RWPE2 (cell line): ENCODE measurements at regions not wholly inside any gene's neighbourhood (a gene's known extent, or its start where the extent isn't known, plus 50 kb on each side); places are given as distances from the start of the nearest gene placed in this dataset.

Source experiments
- ATAC-seq: fragments of 200-7000 bp; cut with Tn5 transposase; 3 replicates; pipeline ENCODE4 v1.9.1; 2021; ENCODE audit warnings: low read depth
- DNase-seq: peaks from one replicate; pipeline ENCODE4 v3.0.0-alpha.2; 2020; ENCODE audit warnings: low spot score
- H3K27ac ChIP-seq: fragments of 450-650 bp; 2 replicates; pipeline ENCODE4 v1.5.1; 2017; ENCODE audit warnings: mild to moderate bottlenecking; ENCODE audit not compliant: poor library complexity, severe bottlenecking
- H3K27me3 ChIP-seq: fragments of 250-450 bp; sonication (Bioruptor Pico); 2 replicates; pipeline ENCODE4 v1.5.1; 2021; ENCODE audit warnings: mild to moderate bottlenecking, moderate library complexity; ENCODE audit not compliant: insufficient read depth, poor library complexity, severe bottlenecking
- H3K36me3 ChIP-seq: fragments of 250-450 bp; sonication (Bioruptor Pico); 2 replicates; pipeline ENCODE4 v1.5.1; 2020; ENCODE audit warnings: low read depth, mild to moderate bottlenecking, moderate library complexity
- H3K4me1 ChIP-seq: fragments of 250-450 bp; sonication (Bioruptor Pico); 2 replicates; pipeline ENCODE4 v1.5.1; 2021; ENCODE audit warnings: mild to moderate bottlenecking, moderate library complexity; ENCODE audit not compliant: insufficient read depth, poor library complexity, severe bottlenecking
- H3K4me3 ChIP-seq: fragments of 250-450 bp; sonication (Bioruptor Pico); 2 replicates; pipeline ENCODE4 v1.5.1; 2021; ENCODE audit warnings: mild to moderate bottlenecking, moderate library complexity; ENCODE audit not compliant: severe bottlenecking
- H3K9me3 ChIP-seq: fragments of 250-450 bp; sonication (Bioruptor Pico); 2 replicates; pipeline ENCODE4 v1.5.1; 2021; ENCODE audit warnings: mild to moderate bottlenecking, moderate library complexity; ENCODE audit not compliant: severe bottlenecking
- TF ChIP-seq, protein P1 (sequence below): fragments of 450-650 bp; IDR thresholded peaks from one replicate; pipeline ENCODE4 v1.5.1; 2017; ENCODE audit warnings: mild to moderate bottlenecking, moderate library complexity; ENCODE audit not compliant: poor library complexity, severe bottlenecking

DNA sequence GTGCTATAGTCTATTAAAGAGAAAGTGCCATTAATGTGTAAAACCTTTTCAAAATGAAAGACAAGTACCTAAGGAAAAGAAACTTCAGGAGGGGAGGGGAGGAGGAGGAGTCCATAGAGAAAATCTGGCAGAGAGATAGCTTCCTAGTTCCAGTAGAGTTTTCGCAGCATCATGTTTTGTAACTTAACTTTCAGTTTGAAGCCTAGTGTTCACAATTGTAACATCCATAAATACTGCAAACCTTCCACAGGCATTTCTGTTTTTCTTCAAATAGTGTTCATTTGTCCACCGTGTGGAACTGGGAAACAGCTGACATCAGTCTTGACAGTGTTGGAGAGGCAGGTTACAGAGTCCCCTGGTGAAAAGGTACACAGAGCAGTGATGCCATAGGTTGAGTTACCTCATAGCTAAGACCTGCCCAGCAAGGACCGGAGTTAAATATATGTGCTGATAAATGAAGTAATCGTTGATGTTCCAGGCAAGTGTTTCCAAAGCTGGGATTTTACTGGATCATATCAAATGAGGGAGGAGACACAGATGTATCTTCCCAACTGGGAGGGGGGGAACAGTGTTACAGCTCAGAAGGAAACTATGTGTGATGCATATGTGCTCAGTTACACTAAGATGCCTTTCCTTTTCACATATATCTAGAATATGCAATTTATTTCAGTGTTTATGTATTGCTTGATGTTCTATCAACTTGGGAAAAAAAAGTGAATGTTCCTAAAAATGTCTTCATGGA, 369.5 kb upstream of the FAM241A start:
- Histone ChIP-seq H3K36me3 (no peaks in the 10 kb centered on the region), H3K9me3 (no peaks in the 10 kb centered on the region), H3K4me3 (no peak overlapping the region), H3K27me3 (no peaks in the 10 kb centered on the region), H3K4me1 (no peaks in the 10 kb centered on the region), H3K27ac (no peak overlapping the region)
- TF ChIP-seq, protein P1, sequence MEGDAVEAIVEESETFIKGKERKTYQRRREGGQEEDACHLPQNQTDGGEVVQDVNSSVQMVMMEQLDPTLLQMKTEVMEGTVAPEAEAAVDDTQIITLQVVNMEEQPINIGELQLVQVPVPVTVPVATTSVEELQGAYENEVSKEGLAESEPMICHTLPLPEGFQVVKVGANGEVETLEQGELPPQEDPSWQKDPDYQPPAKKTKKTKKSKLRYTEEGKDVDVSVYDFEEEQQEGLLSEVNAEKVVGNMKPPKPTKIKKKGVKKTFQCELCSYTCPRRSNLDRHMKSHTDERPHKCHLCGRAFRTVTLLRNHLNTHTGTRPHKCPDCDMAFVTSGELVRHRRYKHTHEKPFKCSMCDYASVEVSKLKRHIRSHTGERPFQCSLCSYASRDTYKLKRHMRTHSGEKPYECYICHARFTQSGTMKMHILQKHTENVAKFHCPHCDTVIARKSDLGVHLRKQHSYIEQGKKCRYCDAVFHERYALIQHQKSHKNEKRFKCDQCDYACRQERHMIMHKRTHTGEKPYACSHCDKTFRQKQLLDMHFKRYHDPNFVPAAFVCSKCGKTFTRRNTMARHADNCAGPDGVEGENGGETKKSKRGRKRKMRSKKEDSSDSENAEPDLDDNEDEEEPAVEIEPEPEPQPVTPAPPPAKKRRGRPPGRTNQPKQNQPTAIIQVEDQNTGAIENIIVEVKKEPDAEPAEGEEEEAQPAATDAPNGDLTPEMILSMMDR, result no peak
- DNase-seq, result no peak
- peak; percentile 53; the same call in 1 of the 3 replicates for ATAC-seq

DNA sequence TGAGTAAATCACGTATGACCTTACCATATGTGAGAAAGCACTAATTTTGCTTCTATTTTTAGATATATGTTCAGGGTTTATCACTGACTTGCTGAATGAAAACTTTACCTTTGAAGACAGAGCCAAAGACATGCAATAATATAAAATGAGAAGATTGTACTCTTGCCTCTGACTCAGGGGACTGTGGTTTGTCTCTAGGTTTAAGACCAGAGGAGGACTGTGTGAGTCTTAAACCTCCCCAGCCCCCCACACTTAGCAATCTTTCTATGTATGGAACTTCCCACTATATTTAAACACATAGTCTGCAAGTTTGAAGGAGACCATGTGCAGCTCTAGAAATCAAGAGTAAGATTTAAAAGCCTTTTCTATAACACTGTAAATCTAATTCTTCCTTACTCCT, 368.7 kb upstream of the FAM241A start:
- TF ChIP-seq, protein P1, result no peak
- Histone ChIP-seq H3K27ac (no peak overlapping the region), H3K4me1 (peaks cover 5% of the 10 kb centered on the region), H3K9me3 (no peaks in the 10 kb centered on the region), H3K27me3 (no peaks in the 10 kb centered on the region), H3K4me3 (no peak overlapping the region), H3K36me3 (no peaks in the 10 kb centered on the region)
- ATAC-seq (no peak), DNase-seq (no peak)

DNA sequence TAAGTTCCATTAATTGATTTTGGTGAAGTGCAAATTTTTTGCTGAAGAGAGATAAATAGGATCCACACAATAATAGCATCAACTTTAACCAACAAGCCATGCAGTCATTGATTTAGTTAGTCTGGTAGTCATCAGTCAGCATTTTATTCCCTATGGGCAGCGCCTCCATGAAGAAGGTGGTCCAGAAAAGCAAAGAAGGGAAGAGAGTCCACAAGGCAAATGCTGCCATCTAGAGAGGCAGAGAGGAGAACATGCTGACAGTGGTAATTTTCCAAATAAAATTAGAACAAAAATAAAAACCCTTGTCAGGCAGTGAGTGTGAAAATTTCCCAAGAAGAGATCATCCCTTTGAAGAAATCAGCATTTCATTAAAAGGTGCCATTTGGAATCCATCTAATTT, 366.7 kb upstream of the FAM241A start:
- Histone ChIP-seq H3K9me3 (no peaks in the 10 kb centered on the region), H3K4me3 (no peak overlapping the region), H3K27me3 (no peaks in the 10 kb centered on the region), H3K4me1 (peaks cover 5% of the 10 kb centered on the region), H3K36me3 (no peaks in the 10 kb centered on the region), H3K27ac (no peak overlapping the region)
- no peak for DNase-seq
- ATAC-seq, result no peak
- TF ChIP-seq, protein P1, result peak; percentile 15

DNA sequence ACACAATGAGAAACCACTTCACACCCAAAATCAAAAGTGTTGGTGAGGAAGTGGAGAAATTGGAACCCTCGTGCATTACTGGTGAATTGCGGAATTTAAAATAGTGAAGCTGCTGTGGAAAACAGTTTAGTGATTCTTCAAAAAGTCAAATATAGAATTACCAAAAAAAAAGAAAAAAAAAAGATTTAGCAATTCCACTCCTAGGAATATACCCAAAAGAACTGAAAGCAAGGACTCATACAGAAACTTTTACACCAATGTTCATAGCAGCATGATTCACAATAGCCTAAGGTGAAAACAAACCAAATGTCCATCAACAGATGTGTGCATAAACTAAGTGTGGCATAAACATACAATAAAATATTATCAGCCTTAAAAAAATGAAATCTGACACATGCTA, 364.3 kb upstream of the FAM241A start:
- H3K27me3 ChIP-seq, result peaks cover 6% of the 10 kb centered on the region
- no peaks in the 10 kb centered on the region for H3K9me3 ChIP-seq
- DNase-seq (no peak), ATAC-seq (no peak)
- no peak overlapping the region for H3K4me3 ChIP-seq
- H3K36me3 ChIP-seq, result no peaks in the 10 kb centered on the region
- TF ChIP-seq, protein P1, result no peak
- H3K27ac ChIP-seq, result no peak overlapping the region
- H3K4me1 ChIP-seq, result peaks cover 5% of the 10 kb centered on the region

DNA sequence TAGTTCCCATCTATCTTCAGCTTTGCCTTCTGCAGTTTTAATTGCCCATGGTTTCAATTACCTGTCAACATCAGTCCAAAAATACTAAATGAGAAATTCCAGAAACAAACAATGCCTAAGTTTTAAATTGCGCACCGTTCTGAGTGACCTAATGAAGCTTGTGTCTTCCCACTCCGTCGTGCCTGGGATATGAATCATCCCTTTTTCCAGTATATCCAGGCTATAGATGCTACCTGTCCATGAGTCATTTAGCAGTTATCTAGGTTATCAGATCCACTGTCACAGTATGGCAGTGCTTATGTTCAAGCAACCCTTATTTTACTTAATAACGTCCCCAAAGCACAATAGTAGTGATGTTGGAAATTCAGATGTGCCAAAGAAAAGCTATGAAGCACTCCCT, 363.6 kb upstream of the FAM241A start:
- H3K4me1 ChIP-seq, result peaks cover 5% of the 10 kb centered on the region
- no peaks in the 10 kb centered on the region for H3K9me3 ChIP-seq
- no peak overlapping the region for H3K27ac ChIP-seq
- TF ChIP-seq, protein P1, result no peak
- DNase-seq (no peak), ATAC-seq (peak; percentile 100)
- no peaks in the 10 kb centered on the region for H3K36me3 ChIP-seq
- no peak overlapping the region for H3K4me3 ChIP-seq
- H3K27me3 ChIP-seq, result peaks cover 6% of the 10 kb centered on the region
